IMR-90 (cell line): ENCODE measurements at regions not wholly inside any gene's neighbourhood (a gene's known extent, or its start where the extent isn't known, plus 50 kb on each side); places are given as distances from the start of the nearest gene placed in this dataset.

Experiments used
- BHLHE40 ChIP-seq: fragments of 150-350 bp; IDR thresholded peaks from 2 replicates; pipeline ENCODE4 v1.6.1; 2016; ENCODE audit warnings: mild to moderate bottlenecking, low read depth, low read length
- CEBPB ChIP-seq: IDR thresholded peaks from 2 replicates; pipeline ENCODE4 v1.6.1; 2012; ENCODE audit warnings: low read depth, low read length, improper control_type of control experiment
- ELK1 ChIP-seq: fragments of 150-350 bp; IDR thresholded peaks from 2 replicates; pipeline ENCODE4 v1.6.1; 2016; ENCODE audit warnings: low read depth, mild to moderate bottlenecking, low read length, moderate library complexity, borderline replicate concordance
- MAFK ChIP-seq: IDR thresholded peaks from 2 replicates; pipeline ENCODE4 v1.6.1; 2012; ENCODE audit warnings: low read depth, low read length, improper control_type of control experiment
- MAZ ChIP-seq: IDR thresholded peaks from 2 replicates; pipeline ENCODE4 v1.6.1; 2012; ENCODE audit warnings: low read depth, mild to moderate bottlenecking, low read length, improper control_type of control experiment, moderate library complexity, borderline replicate concordance
- MXI1 ChIP-seq: IDR thresholded peaks from 2 replicates; pipeline ENCODE4 v1.6.1; 2012; ENCODE audit warnings: low read depth, mild to moderate bottlenecking, low read length, moderate library complexity, borderline replicate concordance
- POLR2A ChIP-seq: IDR thresholded peaks from 2 replicates; pipeline ENCODE4 v1.6.1; 2012; ENCODE audit warnings: mild to moderate bottlenecking, low read depth, low read length
- RAD21 ChIP-seq: IDR thresholded peaks from 2 replicates; pipeline ENCODE4 v1.6.1; 2012; ENCODE audit warnings: low read length, improper control_type of control experiment
- RCOR1 ChIP-seq: IDR thresholded peaks from 2 replicates; pipeline ENCODE4 v1.6.1; 2012; ENCODE audit warnings: mild to moderate bottlenecking, low read length, improper control_type of control experiment; ENCODE audit not compliant: insufficient replicate concordance
- RFX5 ChIP-seq: IDR thresholded peaks from 2 replicates; pipeline ENCODE4 v1.8.0; 2012; ENCODE audit warnings: low read depth, mild to moderate bottlenecking, low read length, moderate library complexity
- SMC3 ChIP-seq: fragments of 150-350 bp; IDR thresholded peaks from 2 replicates; pipeline ENCODE4 v1.6.1; 2016; ENCODE audit warnings: low read depth, mild to moderate bottlenecking, antibody characterized with exemption, low read length, moderate library complexity
- TF ChIP-seq, protein P1 (sequence below): conservative IDR thresholded peaks from 2 replicates; pipeline ENCODE4 v1.5.1; 2012; ENCODE audit warnings: mild to moderate bottlenecking, low read depth, low read length, improper control_type of control experiment
- TF ChIP-seq, protein P2 (sequence below): fragments of 150-350 bp; IDR thresholded peaks from 2 replicates; pipeline ENCODE4 v1.6.1; 2017; ENCODE audit warnings: mild to moderate bottlenecking, antibody characterized with exemption, low read length, low read depth

- TF ChIP-seq SMC3, result no peak
- no peak for TF ChIP-seq ELK1
- TF ChIP-seq, protein P1, sequence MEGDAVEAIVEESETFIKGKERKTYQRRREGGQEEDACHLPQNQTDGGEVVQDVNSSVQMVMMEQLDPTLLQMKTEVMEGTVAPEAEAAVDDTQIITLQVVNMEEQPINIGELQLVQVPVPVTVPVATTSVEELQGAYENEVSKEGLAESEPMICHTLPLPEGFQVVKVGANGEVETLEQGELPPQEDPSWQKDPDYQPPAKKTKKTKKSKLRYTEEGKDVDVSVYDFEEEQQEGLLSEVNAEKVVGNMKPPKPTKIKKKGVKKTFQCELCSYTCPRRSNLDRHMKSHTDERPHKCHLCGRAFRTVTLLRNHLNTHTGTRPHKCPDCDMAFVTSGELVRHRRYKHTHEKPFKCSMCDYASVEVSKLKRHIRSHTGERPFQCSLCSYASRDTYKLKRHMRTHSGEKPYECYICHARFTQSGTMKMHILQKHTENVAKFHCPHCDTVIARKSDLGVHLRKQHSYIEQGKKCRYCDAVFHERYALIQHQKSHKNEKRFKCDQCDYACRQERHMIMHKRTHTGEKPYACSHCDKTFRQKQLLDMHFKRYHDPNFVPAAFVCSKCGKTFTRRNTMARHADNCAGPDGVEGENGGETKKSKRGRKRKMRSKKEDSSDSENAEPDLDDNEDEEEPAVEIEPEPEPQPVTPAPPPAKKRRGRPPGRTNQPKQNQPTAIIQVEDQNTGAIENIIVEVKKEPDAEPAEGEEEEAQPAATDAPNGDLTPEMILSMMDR, result no peak
- no peak for TF ChIP-seq RCOR1
- no peak for TF ChIP-seq CEBPB
- no peak for TF ChIP-seq POLR2A
- TF ChIP-seq MXI1, result no peak
- TF ChIP-seq MAFK, result no peak
- TF ChIP-seq RFX5, result no peak
- TF ChIP-seq MAZ, result no peak
- TF ChIP-seq, protein P2, sequence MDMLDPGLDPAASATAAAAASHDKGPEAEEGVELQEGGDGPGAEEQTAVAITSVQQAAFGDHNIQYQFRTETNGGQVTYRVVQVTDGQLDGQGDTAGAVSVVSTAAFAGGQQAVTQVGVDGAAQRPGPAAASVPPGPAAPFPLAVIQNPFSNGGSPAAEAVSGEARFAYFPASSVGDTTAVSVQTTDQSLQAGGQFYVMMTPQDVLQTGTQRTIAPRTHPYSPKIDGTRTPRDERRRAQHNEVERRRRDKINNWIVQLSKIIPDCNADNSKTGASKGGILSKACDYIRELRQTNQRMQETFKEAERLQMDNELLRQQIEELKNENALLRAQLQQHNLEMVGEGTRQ, result no peak
- no peak for TF ChIP-seq BHLHE40
- no peak for TF ChIP-seq RAD21
These were observed 58.1 kb upstream of the NEURL1B start for GRCh38 chr5:172582940-172583339.
